Hepatocyte (in vitro differentiated cells): ENCODE measurements at regions not wholly inside any gene's neighbourhood (a gene's known extent, or its start where the extent isn't known, plus 50 kb on each side); places are given as distances from the start of the nearest gene placed in this dataset.

ENCODE experiments used
- DNase-seq: peaks from one replicate; pipeline ENCODE4 v3.0.0-alpha.2; 2016; ENCODE audit warnings: low spot score
- H2AFZ ChIP-seq: fragments of 200-600 bp; sonication (generic); 2 replicates; pipeline ENCODE4 v1.6.0; 2016; ENCODE audit warnings: antibody characterized with exemption, mild to moderate bottlenecking
- H3K27ac ChIP-seq: fragments of 200-600 bp; sonication (generic); 2 replicates; pipeline ENCODE4 v1.5.1; 2016; ENCODE audit warnings: mild to moderate bottlenecking
- H3K27me3 ChIP-seq: fragments of 200-600 bp; sonication (generic); 2 replicates; pipeline ENCODE4 v1.6.1; 2016
- H3K36me3 ChIP-seq: fragments of 200-600 bp; sonication (generic); replicated peaks from 2 replicates; pipeline ENCODE4 v1.5.1; 2016; ENCODE audit warnings: low read depth; ENCODE audit not compliant: insufficient read depth
- H3K4me1 ChIP-seq: fragments of 200-600 bp; sonication (generic); 2 replicates; pipeline ENCODE4 v1.5.1; 2016; ENCODE audit warnings: mild to moderate bottlenecking, moderate library complexity; ENCODE audit not compliant: insufficient read depth
- H3K4me2 ChIP-seq: fragments of 200-600 bp; sonication (generic); 2 replicates; pipeline ENCODE4 v1.6.0; 2016
- H3K4me3 ChIP-seq: fragments of 200-600 bp; sonication (generic); 2 replicates; pipeline ENCODE4 v1.5.1; 2016; ENCODE audit warnings: mild to moderate bottlenecking
- H3K79me2 ChIP-seq: fragments of 200-600 bp; sonication (generic); 2 replicates; pipeline ENCODE4 v1.6.0; 2017; ENCODE audit warnings: mild to moderate bottlenecking
- H3K9me2 ChIP-seq: fragments of 200-600 bp; sonication (generic); replicated peaks from 2 replicates; pipeline ENCODE4 v1.6.0; 2017; ENCODE audit warnings: mild to moderate bottlenecking; ENCODE audit not compliant: insufficient read depth
- H3K9me3 ChIP-seq: fragments of 200-600 bp; sonication (generic); 2 replicates; pipeline ENCODE4 v1.5.1; 2016; ENCODE audit warnings: low read depth, mild to moderate bottlenecking
- H4K20me1 ChIP-seq: fragments of 200-600 bp; sonication (generic); 2 replicates; pipeline ENCODE4 v1.6.0; 2016; ENCODE audit warnings: mild to moderate bottlenecking; ENCODE audit not compliant: insufficient read depth, poor library complexity, severe bottlenecking
- EZH2 ChIP-seq: fragments of 200-600 bp; sonication (generic); IDR thresholded peaks from 2 replicates; pipeline ENCODE4 v1.6.1; 2016; ENCODE audit warnings: antibody characterized with exemption, mild to moderate bottlenecking, borderline replicate concordance
- EZH2phosphoT487 ChIP-seq: fragments of 200-600 bp; sonication (generic); IDR thresholded peaks from one replicate; pipeline ENCODE4 v1.6.1; 2018; ENCODE audit warnings: antibody characterized with exemption, mild to moderate bottlenecking, low read depth, moderate library complexity; ENCODE audit not compliant: unreplicated experiment, severe bottlenecking
- WGBS: methylation state at CpG from one replicate; pipeline ENCODE4 v1.1.6; 2016; ENCODE audit warnings: low lambda C conversion rate; ENCODE audit errors: missing lambda C conversion rate; 5-methylcytosine and 5-hydroxymethylcytosine counted together
- TF ChIP-seq, protein P1 (sequence below): fragments of 200-600 bp; sonication (generic); IDR thresholded peaks from 2 replicates; pipeline ENCODE4 v1.5.1; 2016; ENCODE audit warnings: antibody characterized with exemption, mild to moderate bottlenecking; ENCODE audit not compliant: poor library complexity

DNA sequence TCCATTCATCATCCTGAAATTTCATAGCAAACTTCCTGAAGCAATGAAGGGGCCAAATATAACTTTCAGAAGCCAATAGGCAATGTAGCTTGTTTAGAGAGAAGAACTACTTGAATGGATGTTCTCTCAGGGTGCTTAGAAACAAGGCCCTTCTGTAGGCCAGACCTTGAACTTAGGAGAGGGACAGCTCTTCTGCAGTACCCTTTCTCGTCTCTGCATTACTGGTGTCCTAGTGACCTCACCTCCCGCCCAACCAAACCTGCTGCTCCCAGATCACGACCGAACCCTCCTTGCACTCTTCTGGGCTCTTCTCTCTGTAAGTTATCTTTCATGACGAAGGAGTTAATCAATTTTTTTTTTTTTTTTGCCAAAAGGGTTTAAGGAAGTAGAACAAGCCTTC, 543.9 kb downstream of the TDRD15 start:
- Histone ChIP-seq H3K4me3 (no peak overlapping the region), H3K9me2 (no peaks in the 10 kb centered on the region), H3K36me3 (no peaks in the 10 kb centered on the region), H4K20me1 (no peaks in the 10 kb centered on the region), H3K4me2 (no peak overlapping the region), H3K9me3 (no peaks in the 10 kb centered on the region), H3K27ac (no peak overlapping the region), H2AFZ (no peak overlapping the region), H3K27me3 (no peaks in the 10 kb centered on the region), H3K79me2 (no peaks in the 10 kb centered on the region), H3K4me1 (no peaks in the 10 kb centered on the region)
- TF ChIP-seq, protein P1, sequence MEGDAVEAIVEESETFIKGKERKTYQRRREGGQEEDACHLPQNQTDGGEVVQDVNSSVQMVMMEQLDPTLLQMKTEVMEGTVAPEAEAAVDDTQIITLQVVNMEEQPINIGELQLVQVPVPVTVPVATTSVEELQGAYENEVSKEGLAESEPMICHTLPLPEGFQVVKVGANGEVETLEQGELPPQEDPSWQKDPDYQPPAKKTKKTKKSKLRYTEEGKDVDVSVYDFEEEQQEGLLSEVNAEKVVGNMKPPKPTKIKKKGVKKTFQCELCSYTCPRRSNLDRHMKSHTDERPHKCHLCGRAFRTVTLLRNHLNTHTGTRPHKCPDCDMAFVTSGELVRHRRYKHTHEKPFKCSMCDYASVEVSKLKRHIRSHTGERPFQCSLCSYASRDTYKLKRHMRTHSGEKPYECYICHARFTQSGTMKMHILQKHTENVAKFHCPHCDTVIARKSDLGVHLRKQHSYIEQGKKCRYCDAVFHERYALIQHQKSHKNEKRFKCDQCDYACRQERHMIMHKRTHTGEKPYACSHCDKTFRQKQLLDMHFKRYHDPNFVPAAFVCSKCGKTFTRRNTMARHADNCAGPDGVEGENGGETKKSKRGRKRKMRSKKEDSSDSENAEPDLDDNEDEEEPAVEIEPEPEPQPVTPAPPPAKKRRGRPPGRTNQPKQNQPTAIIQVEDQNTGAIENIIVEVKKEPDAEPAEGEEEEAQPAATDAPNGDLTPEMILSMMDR: no peak
- TF ChIP-seq EZH2phosphoT487: no peak
- TF ChIP-seq EZH2: no peak
- WGBS: 98% methylated on average over 5 of the region's 5 CpGs
- DNase-seq: no peak

DNA sequence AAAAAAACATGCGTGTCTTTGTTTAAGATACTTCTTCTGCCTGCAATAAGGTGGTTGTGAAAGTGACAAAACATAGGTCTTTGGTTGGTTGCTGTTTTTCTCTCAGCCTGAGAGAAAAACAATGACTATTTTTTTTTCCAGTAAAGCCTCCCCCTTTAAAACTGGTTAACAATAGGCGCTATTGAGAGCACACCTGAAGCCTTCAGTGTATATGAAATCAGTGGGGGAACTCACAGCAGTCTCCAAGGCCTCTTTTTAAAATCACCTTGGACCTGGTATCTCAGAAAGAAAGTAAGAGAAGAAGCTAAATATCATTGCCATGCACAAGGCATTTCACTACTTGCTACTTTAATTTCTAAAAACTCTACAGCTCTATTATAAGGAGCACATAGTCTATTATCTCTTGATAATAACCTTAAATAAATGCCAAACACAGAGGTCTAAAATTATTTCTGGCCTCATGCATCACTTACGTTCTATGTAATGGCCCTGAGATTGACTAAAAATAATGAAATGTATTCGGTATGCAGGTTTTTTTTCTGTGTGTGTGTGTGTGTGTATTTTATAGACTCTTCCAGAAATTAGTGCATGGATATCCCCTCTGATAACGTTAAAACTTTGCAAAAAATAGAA, 544.4 kb downstream of the TDRD15 start:
- WGBS: 90% methylated on average over 5 of the region's 5 CpGs
- H3K4me1 ChIP-seq: no peaks in the 10 kb centered on the region
- no peaks in the 10 kb centered on the region for H3K36me3 ChIP-seq
- H4K20me1 ChIP-seq: no peaks in the 10 kb centered on the region
- H3K27ac ChIP-seq: no peak overlapping the region
- no peaks in the 10 kb centered on the region for H3K79me2 ChIP-seq
- H2AFZ ChIP-seq: no peak overlapping the region
- TF ChIP-seq, protein P1: no peak
- no peak for TF ChIP-seq EZH2phosphoT487
- TF ChIP-seq EZH2: no peak
- H3K4me3 ChIP-seq: no peak overlapping the region
- H3K4me2 ChIP-seq: no peak overlapping the region
- DNase-seq: no peak
- no peaks in the 10 kb centered on the region for H3K27me3 ChIP-seq
- H3K9me2 ChIP-seq: no peaks in the 10 kb centered on the region
- H3K9me3 ChIP-seq: no peaks in the 10 kb centered on the region

DNA sequence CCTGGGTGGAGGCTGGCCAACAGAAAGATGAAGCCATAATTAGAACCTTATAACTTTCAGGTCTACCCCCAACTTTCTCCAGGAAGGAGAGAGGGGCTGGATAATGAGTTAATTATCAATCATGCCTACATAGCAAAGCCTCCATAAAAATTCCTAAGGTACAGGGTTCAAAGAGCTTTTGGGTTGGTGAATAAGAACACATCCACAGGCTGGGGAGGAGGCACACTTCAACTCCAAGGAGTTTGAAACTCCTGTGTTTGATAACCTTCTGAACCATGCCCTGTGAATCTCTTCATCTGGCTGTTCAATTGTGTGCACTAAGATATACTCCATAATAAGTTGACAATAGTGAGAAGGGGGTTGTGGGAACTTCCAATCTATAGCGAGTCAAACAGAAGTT, 552.3 kb downstream of the TDRD15 start:
- H3K4me1 ChIP-seq: no peaks in the 10 kb centered on the region
- WGBS: 78% methylated on average over 1 of the region's 1 CpG
- H3K4me2 ChIP-seq: no peak overlapping the region
- H2AFZ ChIP-seq: no peak overlapping the region
- no peaks in the 10 kb centered on the region for H3K36me3 ChIP-seq
- DNase-seq: no peak
- no peaks in the 10 kb centered on the region for H3K9me3 ChIP-seq
- TF ChIP-seq EZH2phosphoT487: no peak
- TF ChIP-seq EZH2: no peak
- TF ChIP-seq, protein P1: no peak
- H3K27ac ChIP-seq: no peak overlapping the region
- no peak overlapping the region for H3K4me3 ChIP-seq
- no peaks in the 10 kb centered on the region for H3K79me2 ChIP-seq
- no peaks in the 10 kb centered on the region for H3K9me2 ChIP-seq
- no peaks in the 10 kb centered on the region for H3K27me3 ChIP-seq
- no peaks in the 10 kb centered on the region for H4K20me1 ChIP-seq

DNA sequence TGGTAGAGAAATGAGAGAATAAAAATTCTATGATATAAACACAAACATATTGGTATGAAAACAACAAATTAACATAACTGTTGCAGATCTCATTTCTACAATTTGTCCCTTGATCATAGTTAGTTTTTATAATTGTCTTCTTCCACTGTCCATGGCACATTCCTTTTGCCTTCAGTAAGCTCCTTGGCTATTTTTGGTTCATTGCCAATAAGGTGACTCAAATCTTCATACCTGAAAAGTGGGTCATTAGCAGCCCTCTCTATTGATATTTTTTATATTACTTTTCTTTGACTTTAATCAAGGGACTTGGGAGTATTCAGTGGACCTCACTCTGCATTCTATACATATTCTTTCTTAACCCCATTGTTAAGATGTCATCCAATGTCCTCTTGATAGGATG, 552.9 kb downstream of the TDRD15 start:
- Histone ChIP-seq H3K27me3 (no peaks in the 10 kb centered on the region), H4K20me1 (no peaks in the 10 kb centered on the region)
- DNase-seq: no peak

More for the DNA sequence above, 552.9 kb downstream of the TDRD15 start:
- H3K9me3 ChIP-seq: no peaks in the 10 kb centered on the region
- no peaks in the 10 kb centered on the region for H3K9me2 ChIP-seq
- no peaks in the 10 kb centered on the region for H3K79me2 ChIP-seq
- no peaks in the 10 kb centered on the region for H3K4me1 ChIP-seq
- no peak overlapping the region for H3K27ac ChIP-seq
- no peak for TF ChIP-seq EZH2
- TF ChIP-seq, protein P1: no peak
- H3K4me3 ChIP-seq: no peak overlapping the region
- no peaks in the 10 kb centered on the region for H3K36me3 ChIP-seq
- no peak overlapping the region for H3K4me2 ChIP-seq
- no peak overlapping the region for H2AFZ ChIP-seq
